ENCODE measurements at regions not wholly inside any gene's neighbourhood (a gene's known extent, or its start where the extent isn't known, plus 50 kb on each side); places are given as distances from the start of the nearest gene placed in this dataset.

- no peak for DNase-seq
- Histone ChIP-seq H3K4me3 (ENCODE audit: low read depth, low read length) (no peak overlapping the region), H3K27me3 (replicated peaks) (no peaks in the 10 kb centered on the region), H3K36me3 (replicated peaks) (no peaks in the 10 kb centered on the region), H3K27ac (no peak overlapping the region)
- in situ Hi-C loops (cut with HindIII; ENCODE audit: low pct_ligation_motif_present, low sequenced_read_pairs): no loop called here
- TF ChIP-seq CTCF (IDR thresholded peaks at IDR 0.05; ENCODE audit: low read depth, low read length, missing control alignments): no peak
Measured at GRCh38 chr20:52905241-52905994, 66.7 kb upstream of the TSHZ2 start.

GRCh38 chr20:52904837-52905236 is 67.3 kb upstream of the TSHZ2 start:
- DNase-seq: no peak
- Histone ChIP-seq H3K27me3 (replicated peaks) (no peaks in the 10 kb centered on the region), H3K36me3 (replicated peaks) (no peaks in the 10 kb centered on the region), H3K27ac (no peak overlapping the region), H3K4me3 (ENCODE audit: low read depth, low read length) (no peak overlapping the region)
- in situ Hi-C loops (cut with HindIII; ENCODE audit: low pct_ligation_motif_present, low sequenced_read_pairs): no loop called here
- no peak for TF ChIP-seq CTCF (IDR thresholded peaks at IDR 0.05; ENCODE audit: low read depth, low read length, missing control alignments)

GRCh38 chr20:52899041-52899608 is 73.0 kb upstream of the TSHZ2 start:
- Histone ChIP-seq H3K27ac (no peak overlapping the region), H3K27me3 (replicated peaks) (no peaks in the 10 kb centered on the region), H3K36me3 (replicated peaks) (no peaks in the 10 kb centered on the region), H3K4me3 (ENCODE audit: low read depth, low read length) (no peak overlapping the region)
- no peak for TF ChIP-seq CTCF (IDR thresholded peaks at IDR 0.05; ENCODE audit: low read depth, low read length, missing control alignments)
- DNase-seq: no peak
- in situ Hi-C loops (cut with HindIII; ENCODE audit: low pct_ligation_motif_present, low sequenced_read_pairs): no loop called here

GRCh38 chr20:52896348-52896747 is 75.8 kb upstream of the TSHZ2 start:
- H3K36me3 ChIP-seq (replicated peaks): no peaks in the 10 kb centered on the region
- no peak for DNase-seq
- H3K27ac ChIP-seq: no peak overlapping the region
- H3K4me3 ChIP-seq (ENCODE audit: low read depth, low read length): no peak overlapping the region
- no peaks in the 10 kb centered on the region for H3K27me3 ChIP-seq (replicated peaks)
- no peak for TF ChIP-seq CTCF (IDR thresholded peaks at IDR 0.05; ENCODE audit: low read depth, low read length, missing control alignments)
- in situ Hi-C loops (cut with HindIII; ENCODE audit: low pct_ligation_motif_present, low sequenced_read_pairs): no loop called here

- H3K27me3 ChIP-seq (replicated peaks): no peaks in the 10 kb centered on the region
- H3K27ac ChIP-seq: no peak overlapping the region
- no peak for TF ChIP-seq CTCF (IDR thresholded peaks at IDR 0.05; ENCODE audit: low read depth, low read length, missing control alignments)
- no peak overlapping the region for H3K4me3 ChIP-seq (ENCODE audit: low read depth, low read length)
- no peaks in the 10 kb centered on the region for H3K36me3 ChIP-seq (replicated peaks)
- DNase-seq: no peak
- in situ Hi-C loops (cut with HindIII; ENCODE audit: low pct_ligation_motif_present, low sequenced_read_pairs): no loop called here
Measured at GRCh38 chr20:52895701-52896100, 76.5 kb upstream of the TSHZ2 start.

Data from brain microvascular endothelial cell (primary cell).